ENCODE measurements at regions not wholly inside any gene's neighbourhood (a gene's known extent, or its start where the extent isn't known, plus 50 kb on each side); places are given as distances from the start of the nearest gene placed in this dataset.
"Not testable (repeated sequence)": the region's sequence is repeated elsewhere in the genome, so short reads cannot be mapped to it uniquely, and the experiment has no call there.

- DNase-seq, result no peak
These were observed 687.4 kb downstream of the EDEM1 start for GRCh38 chr3:5874931-5875341.

GRCh38 chr3:5888851-5889250 is 701.3 kb downstream of the EDEM1 start:
- no peak for DNase-seq

DNA sequence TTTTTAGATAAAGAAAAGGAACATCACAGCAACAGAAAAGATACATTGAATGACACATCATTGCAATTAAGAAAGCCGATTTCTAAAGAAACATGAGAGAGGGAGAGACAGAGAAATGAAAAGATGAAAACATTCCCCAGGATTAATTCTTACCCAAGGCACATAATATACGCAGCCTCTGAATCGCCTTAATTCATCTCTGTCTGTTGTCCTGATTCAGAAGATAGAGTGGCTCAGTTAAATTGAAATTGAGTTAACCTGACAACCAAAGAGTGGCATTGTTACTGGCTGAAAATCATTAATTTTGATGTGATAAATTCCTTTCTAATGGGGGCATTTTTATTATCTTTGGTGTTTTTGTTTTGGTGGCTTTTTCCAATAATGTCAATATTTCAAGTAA is 701.9 kb downstream of the EDEM1 start:
- no peak for DNase-seq

- DNase-seq, result no peak
These were observed 704.2 kb downstream of the EDEM1 start for GRCh38 chr3:5891711-5892110.

DNA sequence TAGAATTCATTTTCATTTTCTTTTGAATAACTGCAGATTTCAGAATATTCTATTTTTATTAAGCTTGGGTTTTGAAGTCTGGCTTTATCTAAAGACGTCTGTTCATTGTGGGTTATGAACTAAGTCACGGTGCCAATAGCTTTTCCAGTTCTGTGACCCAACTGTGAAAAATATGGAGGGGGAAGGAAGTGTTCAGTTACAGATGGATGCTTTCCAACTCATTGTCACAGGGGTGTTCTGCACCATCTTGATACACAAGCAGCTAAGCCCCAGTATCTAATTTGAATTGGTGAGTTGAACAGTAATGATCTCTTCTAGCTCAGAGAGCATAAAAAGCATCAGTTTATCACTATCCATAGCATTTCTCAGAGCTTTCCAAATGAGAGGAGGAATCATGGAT is 710.6 kb downstream of the EDEM1 start:
- no peak for DNase-seq

DNA sequence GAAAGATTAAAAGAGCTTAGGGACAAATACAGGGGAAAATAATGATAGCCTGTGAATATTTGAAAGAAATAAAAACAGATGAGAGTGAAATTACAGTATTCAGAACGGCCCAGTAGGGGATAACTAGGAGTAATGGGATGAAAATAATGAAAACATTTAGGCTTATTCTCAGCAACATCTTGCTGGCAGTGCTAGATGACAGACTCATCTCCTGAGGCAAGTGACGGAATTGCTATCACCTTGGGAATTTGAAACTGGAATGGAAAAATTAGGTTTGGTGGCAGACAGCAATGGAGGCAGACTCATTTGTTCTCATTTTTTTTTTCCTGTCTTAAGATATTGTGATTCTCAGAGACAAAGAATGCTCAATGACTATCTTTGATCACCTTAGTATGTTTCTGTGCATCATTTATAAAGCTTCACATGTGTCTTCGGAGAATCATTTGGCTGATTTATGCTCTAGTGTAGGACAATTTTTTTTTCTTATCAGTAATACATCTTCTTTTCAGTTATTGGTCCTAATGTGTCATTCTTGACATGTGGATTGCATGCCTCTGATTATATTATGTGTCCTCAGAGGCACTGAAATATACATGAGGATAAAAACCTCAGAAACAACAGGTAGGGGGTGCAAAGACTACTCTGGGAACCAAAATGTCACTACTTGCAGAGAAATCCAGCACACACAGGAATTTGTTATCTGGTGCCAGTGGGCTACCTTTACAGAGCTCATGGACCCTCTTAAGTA is 711.7 kb downstream of the EDEM1 start:
- no peak for DNase-seq

- DNase-seq, result no peak
These were observed 730.4 kb downstream of the EDEM1 start for GRCh38 chr3:5917932-5918331.

DNA sequence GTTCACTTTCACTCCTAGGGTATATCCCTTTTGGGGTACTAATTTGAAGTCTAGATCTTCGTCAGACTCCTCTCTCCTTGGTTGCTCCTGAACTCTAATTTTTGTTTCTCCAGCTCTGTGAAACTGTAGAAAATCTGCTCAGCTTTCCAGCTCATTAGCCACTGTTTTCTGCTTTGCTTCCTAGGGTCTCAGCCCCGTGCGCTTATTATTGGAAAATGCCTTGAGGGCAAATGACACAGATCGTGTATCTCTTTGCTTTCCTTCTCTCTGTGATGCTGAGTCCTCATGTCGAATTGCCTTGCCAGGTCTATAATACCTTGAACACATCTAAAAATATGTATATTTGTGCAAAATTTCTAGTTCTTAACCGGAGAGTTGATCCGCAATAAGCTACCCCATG is 731.1 kb downstream of the EDEM1 start:
- no peak for DNase-seq

DNA sequence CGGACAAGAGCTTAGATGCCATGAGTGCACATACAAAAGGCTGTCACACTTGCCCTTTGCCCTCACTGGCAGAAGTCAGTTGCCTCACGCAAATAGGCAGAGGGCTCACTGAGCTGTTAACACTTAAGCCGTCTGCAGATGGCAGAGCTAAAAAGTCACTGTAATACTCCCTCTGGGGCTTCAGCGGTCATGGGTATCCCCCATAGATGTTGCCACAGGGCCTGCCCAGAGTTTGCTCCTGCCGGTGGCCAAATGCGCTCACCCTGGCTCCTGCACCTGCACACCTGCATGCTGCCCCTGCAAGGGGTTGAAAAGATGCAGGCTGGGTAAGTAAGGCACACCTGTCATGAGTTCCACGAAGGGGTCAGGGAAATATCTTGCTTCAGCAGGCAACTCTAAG is 741.5 kb downstream of the EDEM1 start:
- DNase-seq, result no peak

GRCh38 chr3:5944061-5944460 is 756.6 kb downstream of the EDEM1 start:
- DNase-seq, result not testable (repeated sequence)

DNA sequence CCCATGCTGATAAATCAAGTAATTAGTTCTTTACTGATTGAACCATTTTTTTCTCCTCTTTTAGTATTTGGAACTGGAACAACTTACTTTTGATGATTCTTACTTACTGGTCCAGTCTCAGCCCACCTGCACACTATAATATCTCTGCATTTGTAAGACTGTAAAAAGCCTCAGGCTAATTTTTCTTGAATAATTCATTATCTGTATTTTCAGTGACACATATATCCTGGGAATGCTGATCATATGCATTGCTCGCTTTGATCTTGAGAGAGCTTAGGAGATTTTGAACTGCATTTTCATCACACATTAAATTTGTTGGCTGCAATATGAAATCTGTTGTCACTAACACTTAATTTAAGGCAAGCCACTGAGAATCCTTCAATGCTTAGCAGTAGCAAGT is 760.6 kb downstream of the EDEM1 start:
- no peak for DNase-seq

DNA sequence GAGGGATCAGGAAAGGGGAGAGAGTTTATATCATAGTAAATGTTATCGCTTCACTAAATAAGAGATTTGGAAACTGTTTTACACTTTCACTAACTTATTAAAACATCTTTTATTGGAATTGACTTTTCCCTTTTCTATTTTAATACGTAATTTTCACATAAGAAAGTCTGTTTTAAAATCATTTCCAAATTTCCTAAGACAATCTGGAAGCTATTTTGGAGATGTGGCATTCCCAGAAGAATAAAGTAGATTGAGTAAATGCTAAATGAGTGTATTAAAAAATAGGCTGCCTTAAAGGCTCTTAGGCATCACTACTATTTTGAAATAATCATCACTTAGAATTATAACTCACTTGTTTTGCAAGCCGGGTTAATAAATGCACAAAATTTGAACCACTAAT is 763.5 kb downstream of the EDEM1 start:
- no peak for DNase-seq

DNA sequence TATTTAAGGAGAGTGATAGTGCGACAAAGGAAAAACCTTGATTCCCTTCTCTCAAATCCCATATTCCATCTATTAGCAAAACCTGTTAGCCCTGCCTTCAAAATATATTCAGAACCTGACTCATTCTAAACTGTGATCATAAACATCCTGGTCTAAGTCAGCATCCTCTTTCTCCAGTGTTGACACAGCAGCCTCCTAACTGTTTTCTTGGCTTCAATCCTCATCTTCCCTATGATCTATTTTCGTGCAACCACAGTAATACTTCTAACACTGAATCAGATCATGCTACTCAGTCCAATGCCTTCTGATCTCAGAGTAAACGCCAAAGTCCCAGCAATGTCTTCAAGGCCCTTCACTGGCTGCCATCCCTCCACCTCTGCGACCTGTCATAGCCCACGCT is 785.1 kb downstream of the EDEM1 start:
- no peak for DNase-seq

GRCh38 chr3:5974630-5975322 is 787.3 kb downstream of the EDEM1 start:
- DNase-seq, result no peak

DNA sequence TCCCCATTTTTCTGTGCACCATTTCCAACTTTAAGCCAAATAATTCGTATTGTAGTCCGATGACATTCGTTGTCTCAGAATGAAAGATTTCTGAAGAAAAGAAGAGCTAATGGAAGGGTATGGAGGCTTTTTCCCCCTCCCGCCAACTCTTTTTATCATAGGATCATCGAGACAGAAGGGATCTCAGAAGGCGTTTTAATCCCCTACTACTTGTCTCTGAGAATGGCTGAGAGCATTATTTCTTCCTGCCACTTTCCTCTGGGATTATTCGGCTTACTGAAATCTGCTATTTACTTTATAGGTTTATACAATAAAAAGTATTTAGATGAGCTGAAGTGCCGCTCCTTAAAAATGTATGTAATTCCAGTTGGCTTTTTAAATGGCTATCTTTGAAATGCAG is 789.8 kb downstream of the EDEM1 start:
- DNase-seq, result no peak

GRCh38 chr3:5980475-5980874 is 793.0 kb downstream of the EDEM1 start:
- no peak for DNase-seq

GRCh38 chr3:5994651-5995050 is 807.1 kb downstream of the EDEM1 start:
- no peak for DNase-seq

DNA sequence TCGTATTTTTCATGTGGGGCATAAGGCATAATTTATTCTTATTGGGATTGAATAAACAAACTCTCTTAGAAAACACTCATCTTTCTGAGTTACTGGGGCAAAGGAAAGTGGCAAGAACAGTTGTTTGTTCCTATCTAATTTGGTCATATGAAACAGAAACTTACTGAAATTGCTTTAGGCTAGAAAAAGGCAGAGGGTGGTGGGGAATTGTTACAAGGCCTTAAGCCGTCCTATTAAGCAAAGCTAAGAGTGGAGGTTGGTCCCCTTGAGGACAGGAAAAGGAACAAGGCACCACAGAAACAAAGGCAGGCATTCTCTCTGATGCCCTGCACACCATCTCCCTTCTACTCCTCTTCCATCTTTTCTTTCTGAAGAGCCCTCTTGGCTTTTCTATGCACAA is 830.9 kb downstream of the EDEM1 start:
- no peak for DNase-seq

DNA sequence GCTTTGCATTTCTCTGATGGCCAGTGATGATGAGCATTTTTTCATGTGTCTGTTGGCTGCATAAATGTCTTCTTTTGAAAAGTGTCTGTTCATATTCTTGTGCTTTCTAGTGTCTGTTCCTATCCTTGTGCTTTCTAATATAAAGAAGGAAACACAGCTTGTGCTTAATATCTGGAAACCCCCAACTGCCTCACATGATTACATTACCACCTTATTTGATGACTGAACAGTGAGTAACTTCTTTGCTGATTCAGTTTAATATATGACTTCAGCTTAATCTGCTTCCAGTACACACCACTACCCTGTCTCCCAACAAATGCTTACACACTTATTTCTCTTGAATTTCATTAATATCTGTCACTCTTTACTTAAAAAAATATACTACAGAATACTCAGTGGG is 835.1 kb downstream of the EDEM1 start:
- DNase-seq, result no peak

DNA sequence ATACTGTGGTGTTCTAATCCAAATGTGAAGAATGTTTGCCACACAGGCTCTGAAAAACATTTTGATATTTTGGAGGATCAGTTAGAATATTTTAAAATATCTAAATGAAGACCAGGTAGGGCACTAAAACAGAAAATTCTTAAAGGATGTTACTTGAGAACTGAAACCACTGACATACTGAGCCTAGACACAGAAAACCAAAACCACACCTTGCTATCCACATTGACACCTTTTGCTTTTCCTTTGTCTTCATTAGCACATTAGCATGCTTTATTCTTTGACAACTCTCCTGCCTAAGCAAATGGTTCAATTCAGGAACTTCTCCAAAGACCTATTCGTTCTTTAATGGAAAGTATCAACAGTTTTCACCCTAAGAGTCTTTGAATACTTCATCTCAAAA is 835.9 kb upstream of the GRM7 start:
- DNase-seq, result no peak

- DNase-seq, result not testable (repeated sequence)
These were observed 830.3 kb upstream of the GRM7 start for GRCh38 chr3:6030648-6031047.

GRCh38 chr3:6035626-6036025 is 825.3 kb upstream of the GRM7 start:
- DNase-seq, result no peak

- DNase-seq, result no peak
These were observed 820.9 kb upstream of the GRM7 start for GRCh38 chr3:6039971-6040370.

DNA sequence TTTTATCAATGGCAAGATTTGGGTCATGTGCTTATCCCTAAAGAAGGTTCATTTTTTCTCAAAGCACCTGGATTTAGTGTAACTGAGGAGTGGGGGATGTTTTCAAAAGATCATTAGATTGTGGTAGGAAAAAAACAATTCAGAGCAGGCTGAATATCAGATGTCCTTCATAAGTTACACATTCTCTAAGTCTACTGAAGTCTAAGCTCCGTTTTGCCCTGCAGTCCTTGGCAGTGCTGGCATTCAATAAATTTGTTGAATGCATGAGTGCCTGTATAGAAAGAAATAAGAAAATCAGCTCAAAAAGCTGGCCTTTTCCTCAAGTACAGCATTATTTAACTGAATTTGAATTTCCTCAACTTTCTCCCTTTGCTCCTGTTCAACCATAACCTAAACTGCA is 819.0 kb upstream of the GRM7 start:
- DNase-seq, result no peak

DNA sequence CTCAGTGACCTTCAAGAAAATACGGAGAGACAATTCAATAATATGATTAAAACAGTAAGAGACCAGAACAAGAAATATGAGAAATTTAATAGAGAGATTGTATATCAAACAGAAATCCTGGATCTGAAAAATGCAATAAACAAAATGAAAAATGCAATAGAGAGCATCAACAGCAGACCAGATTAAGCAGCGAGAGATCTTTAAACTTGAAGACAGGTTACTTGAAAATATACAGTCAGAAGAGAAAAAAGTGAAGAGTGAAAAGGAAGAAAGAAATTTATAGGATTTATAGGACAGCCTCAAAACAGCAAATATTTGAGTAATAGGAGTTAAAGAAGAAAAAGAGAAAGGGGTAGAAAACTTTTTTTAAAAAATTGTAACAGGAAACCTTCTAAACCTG is 813.9 kb upstream of the GRM7 start:
- DNase-seq, result no peak

Data from CD4-positive, alpha-beta T cell treated with Interleukin-4 for 4 hours (primary cell).